H1 (cell line): ENCODE measurements at regions not wholly inside any gene's neighbourhood (a gene's known extent, or its start where the extent isn't known, plus 50 kb on each side); places are given as distances from the start of the nearest gene placed in this dataset.
"Not testable (repeated sequence)": the region's sequence is repeated elsewhere in the genome, so short reads cannot be mapped to it uniquely, and the experiment has no call there.

Experiments
- CTCF ChIA-PET: fragments of 300-600 bp; sonication (Branson Sonifier 250); formaldehyde crosslinking; loops from one replicate; lab custom pipeline; 2021; ENCODE audit not compliant: partially characterized antibody; lab: Charles Lee
- POLR2A ChIA-PET: fragments of 300-600 bp; sonication (Branson Sonifier 250); formaldehyde crosslinking; loops from one replicate; lab custom pipeline; 2021; ENCODE audit warnings: inconsistent platforms; ENCODE audit not compliant: partially characterized antibody; lab: Charles Lee
- DNase-seq, 2 experiments: peaks; one replicate each; pipeline versions ENCODE4 v3.0.0 to v3.0.0-alpha.2; 2010 to 2022; ENCODE audit warnings: low spot score in 2 of 2, low read depth in 1 of 2, mixed read lengths in 1 of 2
- FAIRE-seq: peaks from 2 replicates; lab custom pipeline; 2011; peaks lifted over from hg19 to GRCh38; lab: Jason Lieb, UNC
- H2AFZ ChIP-seq: 2 replicates; pipeline ENCODE4 v1.8.1; 2012; ENCODE audit warnings: low read length, inconsistent platforms
- H2AK5ac ChIP-seq: 2 replicates; pipeline ENCODE4 v1.6.1; 2013; ENCODE audit warnings: low read depth, low read length
- H2BK120ac ChIP-seq: replicated peaks from 2 replicates; pipeline ENCODE3; 2013; ENCODE audit warnings: low read depth, low read length, inconsistent platforms
- H2BK12ac ChIP-seq: 2 replicates; pipeline ENCODE4 v1.6.1; 2013; ENCODE audit warnings: low read depth, low read length
- H2BK15ac ChIP-seq: 2 replicates; pipeline ENCODE4 v1.6.1; 2013; ENCODE audit warnings: low read length
- H2BK20ac ChIP-seq: 2 replicates; pipeline ENCODE4 v1.6.1; 2013; ENCODE audit warnings: low read length
- H2BK5ac ChIP-seq: 2 replicates; pipeline ENCODE4 v1.6.1; 2013; ENCODE audit warnings: low read depth, low read length
- H3K14ac ChIP-seq: 2 replicates; pipeline ENCODE4 v1.6.1; 2013; ENCODE audit warnings: inconsistent platforms; ENCODE audit not compliant: insufficient read length
- H3K18ac ChIP-seq: 2 replicates; pipeline ENCODE4 v1.6.1; 2013; ENCODE audit warnings: low read length; ENCODE audit errors: extremely low read depth
- H3K23ac ChIP-seq: 2 replicates; pipeline ENCODE4 v1.6.1; 2013; ENCODE audit warnings: inconsistent platforms; ENCODE audit not compliant: insufficient read length
- H3K23me2 ChIP-seq: 2 replicates; pipeline ENCODE4 v1.6.1; 2013; ENCODE audit warnings: low read depth, low read length
- H3K27ac ChIP-seq: 2 replicates; pipeline ENCODE4 v1.6.1; 2011; ENCODE audit warnings: low read depth, low read length, inconsistent platforms
- H3K27me3 ChIP-seq, 4 experiments: replicated peaks in 1 of 4; 1 replicate in 1 of 4; 2 replicates in 3 of 4; pipeline versions ENCODE4 v1.6.1 to v1.8.1; 2011 to 2013; ENCODE audit warnings: low read length in 3 of 4, mild to moderate bottlenecking in 3 of 4, inconsistent platforms in 2 of 4, mixed read lengths in 2 of 4, moderate library complexity in 1 of 4; ENCODE audit not compliant: control insufficient read depth in 3 of 4, insufficient read depth in 3 of 4; ENCODE audit errors: extremely low read depth in 1 of 4
- H3K36me3 ChIP-seq, 4 experiments: 2 replicates each; pipeline versions ENCODE4 v1.6.1 to v1.8.1; 2011 to 2013; ENCODE audit warnings: mild to moderate bottlenecking in 4 of 4, low read length in 3 of 4, moderate library complexity in 2 of 4, control low read depth in 1 of 4, inconsistent platforms in 1 of 4; ENCODE audit not compliant: insufficient read depth in 4 of 4, control insufficient read depth in 2 of 4
- H3K4ac ChIP-seq: replicated peaks from 2 replicates; pipeline ENCODE3; 2013; ENCODE audit warnings: low read length, low read depth, mixed read lengths, inconsistent platforms; ENCODE audit not compliant: insufficient read length
- H3K4me1 ChIP-seq, 4 experiments: replicated peaks in 1 of 4; 1 replicate in 1 of 4; 2 replicates in 3 of 4; pipeline versions ENCODE4 v1.6.1 to v1.8.1; 2011 to 2013; ENCODE audit warnings: low read length in 3 of 4, inconsistent platforms in 2 of 4, mixed read lengths in 1 of 4; ENCODE audit not compliant: insufficient read depth in 4 of 4, control insufficient read depth in 3 of 4
- H3K4me2 ChIP-seq, 2 experiments: 2 replicates each; pipeline versions ENCODE4 v1.6.1 to v1.8.1; 2011 to 2013; ENCODE audit warnings: low read depth in 2 of 2, low read length in 2 of 2, control low read depth in 1 of 2, inconsistent platforms in 1 of 2, mild to moderate bottlenecking in 1 of 2; ENCODE audit not compliant: insufficient read depth in 1 of 2
- H3K4me3 ChIP-seq, 4 experiments: fragments of 200-600, 300-600 bp in 1 of 4; sonication (generic), shearing (Covaris generic), sonication (Bioruptor Twin) in 1 of 4; 2 replicates each; pipeline versions ENCODE4 v1.5.1 to v1.8.1; 2011 to 2016; ENCODE audit warnings: low read length in 4 of 4, low read depth in 3 of 4, control low read depth in 2 of 4, inconsistent platforms in 2 of 4, mild to moderate bottlenecking in 2 of 4, mixed read lengths in 1 of 4, moderate library complexity in 1 of 4; ENCODE audit not compliant: insufficient read depth in 2 of 4; ENCODE audit errors: extremely low read depth in 1 of 4
- H3K56ac ChIP-seq: replicated peaks from 2 replicates; pipeline ENCODE3; 2013; ENCODE audit warnings: low read depth, mild to moderate bottlenecking, mixed read lengths, low read length, inconsistent platforms; ENCODE audit not compliant: insufficient read length
- H3K79me1 ChIP-seq: 2 replicates; pipeline ENCODE4 v1.6.1; 2013; ENCODE audit warnings: low read depth, low read length, control low read depth
- H3K79me2 ChIP-seq, 2 experiments: 2 replicates each; pipeline versions ENCODE4 v1.6.1 to v1.8.1; 2012 to 2013; ENCODE audit warnings: low read length in 2 of 2, mild to moderate bottlenecking in 2 of 2, inconsistent platforms in 1 of 2; ENCODE audit not compliant: insufficient read depth in 2 of 2, control insufficient read depth in 1 of 2
- H3K9ac ChIP-seq, 4 experiments: replicated peaks in 1 of 4; 1 replicate in 1 of 4; 2 replicates in 3 of 4; pipeline versions ENCODE4 v1.6.1 to v1.8.1; 2011 to 2013; ENCODE audit warnings: low read depth in 3 of 4, low read length in 3 of 4, control low read depth in 2 of 4, mild to moderate bottlenecking in 2 of 4, moderate library complexity in 2 of 4, inconsistent platforms in 1 of 4; ENCODE audit errors: extremely low read depth in 1 of 4
- H3K9me3 ChIP-seq, 2 experiments: 2 replicates each; pipeline versions ENCODE4 v1.6.1 to v1.8.1; 2012 to 2013; ENCODE audit warnings: mild to moderate bottlenecking in 2 of 2, moderate library complexity in 2 of 2, control low read depth in 1 of 2, inconsistent platforms in 1 of 2, low read depth in 1 of 2, low read length in 1 of 2, mixed read lengths in 1 of 2; ENCODE audit not compliant: insufficient read depth in 2 of 2
- H4K20me1 ChIP-seq, 2 experiments: replicated peaks in 1 of 2; 2 replicates each; pipeline versions ENCODE3 to v1.8.1; 2011 to 2013; ENCODE audit warnings: inconsistent platforms in 2 of 2, low read length in 2 of 2, mild to moderate bottlenecking in 1 of 2; ENCODE audit not compliant: insufficient read depth in 2 of 2, control insufficient read depth in 1 of 2
- H4K5ac ChIP-seq: 2 replicates; pipeline ENCODE4 v1.6.1; 2013; ENCODE audit warnings: low read length, low read depth, mixed read lengths, inconsistent platforms; ENCODE audit not compliant: insufficient read length
- H4K8ac ChIP-seq: 2 replicates; pipeline ENCODE4 v1.8.0; 2013; ENCODE audit warnings: mild to moderate bottlenecking, moderate library complexity, low read length, inconsistent platforms; ENCODE audit not compliant: insufficient read depth; ENCODE audit errors: extremely low read depth
- H4K91ac ChIP-seq: replicated peaks from 2 replicates; pipeline ENCODE3; 2013; ENCODE audit warnings: low read length, mixed read lengths, inconsistent platforms; ENCODE audit not compliant: insufficient read length
- WGBS, 2 experiments: shearing (Covaris generic) in 1 of 2; methylation state at CpG; one replicate each; pipeline versions ENCODE4 v1.1.6 to v1.1.7; 2013 to 2015; ENCODE audit warnings: low lambda C conversion rate in 2 of 2, mixed read lengths in 2 of 2, inconsistent platforms in 1 of 2, low coverage in 1 of 2, missing lambda C conversion rate in 1 of 2; ENCODE audit not compliant: insufficient replicate concordance in 2 of 2, insufficient coverage in 1 of 2, insufficient read length in 1 of 2; ENCODE audit errors: extremely low coverage in 1 of 2, missing lambda C conversion rate in 1 of 2; 5-methylcytosine and 5-hydroxymethylcytosine counted together

DNA sequence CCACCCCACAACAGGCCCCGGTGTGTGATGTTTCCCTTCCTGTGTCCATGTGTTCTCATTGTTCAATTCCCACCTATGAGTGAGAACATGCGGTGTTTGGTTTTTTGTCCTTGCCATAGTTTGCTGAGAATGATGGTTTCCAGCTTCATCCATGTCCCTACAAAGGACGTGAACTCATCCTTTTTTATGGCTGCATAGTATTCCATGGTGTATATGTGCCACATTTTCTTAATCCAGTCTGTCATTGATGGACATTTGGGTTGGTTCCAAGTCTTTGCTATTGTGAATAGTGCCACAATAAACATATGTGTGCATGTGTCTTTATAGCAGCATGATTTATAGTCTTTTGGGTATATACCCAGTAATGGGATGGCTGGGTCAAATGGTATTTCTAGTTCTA lies 361.1 kb downstream of the SRGAP2C start:
- POLR2A ChIA-PET = not testable (repeated sequence)

More for the DNA sequence above, 361.1 kb downstream of the SRGAP2C start:
- H3K4me2 ChIP-seq, H4K20me1 ChIP-seq, H2BK12ac ChIP-seq, CTCF ChIA-PET, H2AFZ ChIP-seq, H3K4ac ChIP-seq, H3K27me3 ChIP-seq, H3K27ac ChIP-seq, H3K79me1 ChIP-seq, H2BK15ac ChIP-seq, H3K36me3 ChIP-seq, FAIRE-seq, H2BK120ac ChIP-seq, H3K23me2 ChIP-seq, H4K8ac ChIP-seq, H3K18ac ChIP-seq, H3K4me1 ChIP-seq, H2BK20ac ChIP-seq, H3K14ac ChIP-seq, H3K4me3 ChIP-seq, H3K9ac ChIP-seq, H4K5ac ChIP-seq, DNase-seq, H3K79me2 ChIP-seq, H3K9me3 ChIP-seq, H4K91ac ChIP-seq, H3K56ac ChIP-seq, H3K23ac ChIP-seq, H2AK5ac ChIP-seq, H2BK5ac ChIP-seq: not testable (repeated sequence)
- no CpG with 5 or more reads among the region's 3 CpGs for WGBS, 2 experiments
